HepG2 (cell line): ENCODE measurements at regions not wholly inside any gene's neighbourhood (a gene's known extent, or its start where the extent isn't known, plus 50 kb on each side); places are given as distances from the start of the nearest gene placed in this dataset.

Experiments
- ATAC-seq: fragments of 200-7000 bp; cut with Tn5 transposase; 3 replicates; pipeline ENCODE4 v1.9.1; 2020; ENCODE audit warnings: mild to moderate bottlenecking, moderate library complexity
- BruUV-seq: library from RNA; stranded (reverse); fragments of 400-500 nt; replicated peaks from 2 replicates; lab custom pipeline; 2021; lab: Mats Ljungman, UMichigan
- CTCF ChIA-PET: fragments of 300-600 bp; formaldehyde crosslinking; extraction: SDS; loops from one replicate; lab custom pipeline; 2021; ENCODE audit warnings: low total read pairs, inconsistent platforms, low intra/inter-chr PET ratio; lab: Yijun Ruan, JAX
- POLR2A ChIA-PET: fragments of 350-600 bp; sonication (Branson Sonifier 250); formaldehyde crosslinking; loops from one replicate; lab custom pipeline; 2020; ENCODE audit warnings: antibody characterized with exemption, inconsistent platforms; lab: Yijun Ruan, JAX
- DNase-seq: peaks from one replicate; pipeline ENCODE4 v3.0.0-alpha.2; 2015; ENCODE audit warnings: low spot score
- FAIRE-seq: peaks from 3 replicates; lab custom pipeline; 2011; peaks lifted over from hg19 to GRCh38; lab: Jason Lieb, UNC
- H2AFZ ChIP-seq: one replicate; pipeline ENCODE4 v1.6.1; 2011; ENCODE audit warnings: low read length, inconsistent platforms
- H3K27ac ChIP-seq: fragments of 300-600 bp; 3 replicates; pipeline ENCODE4 v1.8.0; 2011; ENCODE audit warnings: mixed run types, mild to moderate bottlenecking, mixed read lengths, low read length, inconsistent platforms; ENCODE audit not compliant: insufficient read depth; ENCODE audit errors: extremely low read length
- H3K27me3 ChIP-seq, 2 experiments: fragments of 200-600 bp in 1 of 2; 2 replicates in 1 of 2; 3 replicates in 1 of 2; pipeline versions ENCODE4 v1.6.0 to v1.8.0; 2011; ENCODE audit warnings: low read length in 2 of 2, mild to moderate bottlenecking in 2 of 2, moderate library complexity in 2 of 2, inconsistent platforms in 1 of 2; ENCODE audit not compliant: insufficient read depth in 2 of 2, control insufficient read depth in 1 of 2
- H3K36me3 ChIP-seq, 2 experiments: fragments of 200-600 bp in 1 of 2; replicated peaks in 1 of 2; 2 replicates in 1 of 2; 3 replicates in 1 of 2; pipeline versions ENCODE4 v1.5.1 to v1.8.0; 2011; ENCODE audit warnings: low read length in 2 of 2, inconsistent platforms in 1 of 2; ENCODE audit not compliant: insufficient read depth in 2 of 2, control insufficient read depth in 1 of 2
- H3K4me1 ChIP-seq: 2 replicates; pipeline ENCODE4 v1.5.1; 2012; ENCODE audit warnings: low read length, inconsistent platforms; ENCODE audit not compliant: insufficient read depth
- H3K4me2 ChIP-seq: 2 replicates; pipeline ENCODE4 v1.6.0; 2011; ENCODE audit warnings: low read depth, low read length, inconsistent platforms
- H3K4me3 ChIP-seq, 3 experiments: fragments of 200-600 bp in 1 of 3; sonication (generic), shearing (Covaris generic) in 1 of 3; replicated peaks in 1 of 3; 2 replicates each; pipeline ENCODE4 v1.5.1; 2011 to 2016; ENCODE audit warnings: low read length in 3 of 3, inconsistent platforms in 2 of 3, low read depth in 2 of 3, mild to moderate bottlenecking in 2 of 3, control low read depth in 1 of 3, mixed read lengths in 1 of 3; ENCODE audit not compliant: insufficient read depth in 1 of 3
- H3K79me2 ChIP-seq: one replicate; pipeline ENCODE4 v1.6.1; 2011; ENCODE audit warnings: low read length, inconsistent platforms; ENCODE audit not compliant: insufficient read depth
- H3K9ac ChIP-seq: 2 replicates; pipeline ENCODE4 v1.6.0; 2011; ENCODE audit warnings: mild to moderate bottlenecking, low read depth, low read length, inconsistent platforms; ENCODE audit not compliant: insufficient read depth
- H3K9me3 ChIP-seq: 2 replicates; pipeline ENCODE4 v1.5.1; 2012; ENCODE audit warnings: mild to moderate bottlenecking, low read length
- H4K20me1 ChIP-seq: 2 replicates; pipeline ENCODE4 v1.6.0; 2011; ENCODE audit warnings: inconsistent platforms, mild to moderate bottlenecking, low read length, moderate library complexity; ENCODE audit not compliant: insufficient read depth
- E2F5 ChIP-seq: sonication (generic); formaldehyde crosslinking; conservative IDR thresholded peaks from 2 replicates; pipeline ENCODE4 v1.4.0; 2020; ENCODE audit warnings: missing genetic modification reagents
- FOSL1 ChIP-seq: sonication (generic); formaldehyde crosslinking; IDR thresholded peaks from 2 replicates; pipeline ENCODE4 v1.9.0; 2021; ENCODE audit warnings: missing genetic modification reagents, borderline replicate concordance
- GATAD2A ChIP-seq: IDR thresholded peaks from 2 replicates; pipeline ENCODE4 v1.6.1; 2016
- KDM5A ChIP-seq: fragments of 200-600 bp; sonication (generic); IDR thresholded peaks from 2 replicates; pipeline ENCODE4 v1.7.0; 2018; ENCODE audit warnings: antibody characterized with exemption, mild to moderate bottlenecking, low read length, borderline replicate concordance
- PHF20 ChIP-seq: sonication (generic); formaldehyde crosslinking; IDR thresholded peaks from 2 replicates; pipeline ENCODE4 v1.5.0; 2020; ENCODE audit warnings: mild to moderate bottlenecking, missing genetic modification reagents
- POLR2AphosphoS5 ChIP-seq: IDR thresholded peaks from 2 replicates; pipeline ENCODE4 v1.6.1; 2012; ENCODE audit warnings: low read depth, low read length
- SIX1 ChIP-seq: sonication (generic); formaldehyde crosslinking; IDR thresholded peaks from 2 replicates; pipeline ENCODE4 v1.4.0; 2020; ENCODE audit warnings: missing genetic modification reagents, borderline replicate concordance
- SOX13 ChIP-seq, 3 experiments: fragments of 450-650 bp in 1 of 3; sonication (generic) in 1 of 3; formaldehyde crosslinking in 1 of 3; IDR thresholded peaks in 2 of 3; conservative IDR thresholded peaks in 1 of 3; 2 replicates each; pipeline versions ENCODE4 v1.5.0 to v1.6.1; 2016 to 2020; ENCODE audit warnings: antibody characterized with exemption in 1 of 3, mild to moderate bottlenecking in 1 of 3, missing compliant biosample characterization in 1 of 3, missing genetic modification reagents in 1 of 3, moderate library complexity in 1 of 3
- ZNF224 ChIP-seq: sonication (generic); formaldehyde crosslinking; IDR thresholded peaks from 2 replicates; pipeline ENCODE4 v1.5.0; 2020; ENCODE audit warnings: mild to moderate bottlenecking, missing genetic modification reagents
- ZNF343 ChIP-seq: sonication (generic); formaldehyde crosslinking; IDR thresholded peaks from 2 replicates; pipeline ENCODE4 v1.4.0; 2020; ENCODE audit warnings: mild to moderate bottlenecking, missing genetic modification reagents
- WGBS: methylation state at CpG from one replicate; pipeline ENCODE4 v1.1.6; 2017; ENCODE audit warnings: low lambda C conversion rate; 5-methylcytosine and 5-hydroxymethylcytosine counted together
- in situ Hi-C: cut with HindIII; loops from 2 replicates; pipeline ENCODE4 v1.10.0; 2017; ENCODE audit warnings: low pct_unique_long_range_greater_than_20kb; ENCODE audit not compliant: extremely low pct_ligation_motif_present
- intact Hi-C: fragments of 100-400 bp; cut with micrococcal nuclease; formaldehyde crosslinking; loops from one replicate; pipeline ENCODE4 v1.10.0; 2022; ENCODE audit not compliant: unreplicated experiment
- TF ChIP-seq, protein P1 (sequence below): sonication (generic); formaldehyde crosslinking; IDR thresholded peaks from 2 replicates; pipeline ENCODE4 v1.4.0; 2020; ENCODE audit warnings: missing genetic modification reagents
- TF ChIP-seq, protein P2 (sequence below): IDR thresholded peaks from 2 replicates; pipeline ENCODE4 v1.6.1; 2012; ENCODE audit warnings: low read depth, low read length, improper control_type of control experiment
- TF ChIP-seq, protein P3 (sequence below), 2 experiments: sonication (generic) in 1 of 2; formaldehyde crosslinking in 1 of 2; IDR thresholded peaks; 2 replicates each; pipeline versions ENCODE4 v1.4.0 to v1.6.1; 2018 to 2020; ENCODE audit warnings: missing genetic modification reagents in 2 of 2, borderline replicate concordance in 1 of 2, low read depth in 1 of 2, mild to moderate bottlenecking in 1 of 2, missing biosample characterization in 1 of 2

- Histone ChIP-seq H2AFZ (no peak overlapping the region), H3K79me2 (no peaks in the 10 kb centered on the region), H3K9ac (no peak overlapping the region), H3K4me1 (no peaks in the 10 kb centered on the region), H4K20me1 (no peaks in the 10 kb centered on the region), H3K4me2 (no peak overlapping the region), H3K27me3 (no peaks in the 10 kb centered on the region), H3K36me3 (no peaks in the 10 kb centered on the region), H3K27ac (no peak overlapping the region), H3K4me3 (no peak overlapping the region), H3K9me3 (no peaks in the 10 kb centered on the region)
- ChIA-PET CTCF (no interaction called here), POLR2A (no interaction called here)
- intact Hi-C loops (no loop called here), in situ Hi-C loops (no loop called here)
- ATAC-seq (no peak), DNase-seq (no peak), FAIRE-seq (no peak)
- no TSS peak for BruUV-seq
- TF ChIP-seq FOSL1 (CRISPR knock-in tag) (no peak), ZNF343 (CRISPR knock-in tag) (no peak), PHF20 (no peak), POLR2AphosphoS5 (no peak), SIX1 (CRISPR knock-in tag) (no peak), KDM5A (no peak), E2F5 (CRISPR knock-in tag) (no peak), GATAD2A (CRISPR knock-in tag) (no peak), ZNF224 (CRISPR knock-in tag) (no peak), SOX13 (IDR thresholded peaks at IDR 0.05) (no peak), SOX13 (CRISPR knock-in tag; conservative IDR thresholded peaks at IDR 0.05 in 1 of 2, IDR thresholded peaks at IDR 0.05 in 1 of 2) (no peak)
- TF ChIP-seq, protein P1, sequence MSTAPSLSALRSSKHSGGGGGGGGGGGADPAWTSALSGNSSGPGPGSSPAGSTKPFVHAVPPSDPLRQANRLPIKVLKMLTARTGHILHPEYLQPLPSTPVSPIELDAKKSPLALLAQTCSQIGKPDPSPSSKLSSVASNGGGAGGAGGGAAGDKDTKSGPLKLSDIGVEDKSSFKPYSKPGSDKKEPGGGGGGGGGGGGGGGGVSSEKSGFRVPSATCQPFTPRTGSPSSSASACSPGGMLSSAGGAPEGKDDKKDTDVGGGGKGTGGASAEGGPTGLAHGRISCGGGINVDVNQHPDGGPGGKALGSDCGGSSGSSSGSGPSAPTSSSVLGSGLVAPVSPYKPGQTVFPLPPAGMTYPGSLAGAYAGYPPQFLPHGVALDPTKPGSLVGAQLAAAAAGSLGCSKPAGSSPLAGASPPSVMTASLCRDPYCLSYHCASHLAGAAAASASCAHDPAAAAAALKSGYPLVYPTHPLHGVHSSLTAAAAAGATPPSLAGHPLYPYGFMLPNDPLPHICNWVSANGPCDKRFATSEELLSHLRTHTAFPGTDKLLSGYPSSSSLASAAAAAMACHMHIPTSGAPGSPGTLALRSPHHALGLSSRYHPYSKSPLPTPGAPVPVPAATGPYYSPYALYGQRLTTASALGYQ (CRISPR knock-in tag): no peak
- TF ChIP-seq, protein P2, sequence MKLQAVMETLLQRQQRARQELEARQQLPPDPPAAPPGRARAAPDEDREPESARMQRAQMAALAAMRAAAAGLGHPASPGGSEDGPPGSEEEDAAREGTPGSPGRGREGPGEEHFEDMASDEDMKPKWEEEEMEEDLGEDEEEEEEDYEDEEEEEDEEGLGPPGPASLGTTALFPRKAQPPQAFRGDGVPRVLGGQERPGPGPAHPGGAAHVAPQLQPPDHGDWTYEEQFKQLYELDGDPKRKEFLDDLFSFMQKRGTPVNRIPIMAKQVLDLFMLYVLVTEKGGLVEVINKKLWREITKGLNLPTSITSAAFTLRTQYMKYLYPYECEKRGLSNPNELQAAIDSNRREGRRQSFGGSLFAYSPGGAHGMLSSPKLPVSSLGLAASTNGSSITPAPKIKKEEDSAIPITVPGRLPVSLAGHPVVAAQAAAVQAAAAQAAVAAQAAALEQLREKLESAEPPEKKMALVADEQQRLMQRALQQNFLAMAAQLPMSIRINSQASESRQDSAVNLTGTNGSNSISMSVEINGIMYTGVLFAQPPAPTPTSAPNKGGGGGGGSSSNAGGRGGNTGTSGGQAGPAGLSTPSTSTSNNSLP: no peak
- TF ChIP-seq, protein P3, sequence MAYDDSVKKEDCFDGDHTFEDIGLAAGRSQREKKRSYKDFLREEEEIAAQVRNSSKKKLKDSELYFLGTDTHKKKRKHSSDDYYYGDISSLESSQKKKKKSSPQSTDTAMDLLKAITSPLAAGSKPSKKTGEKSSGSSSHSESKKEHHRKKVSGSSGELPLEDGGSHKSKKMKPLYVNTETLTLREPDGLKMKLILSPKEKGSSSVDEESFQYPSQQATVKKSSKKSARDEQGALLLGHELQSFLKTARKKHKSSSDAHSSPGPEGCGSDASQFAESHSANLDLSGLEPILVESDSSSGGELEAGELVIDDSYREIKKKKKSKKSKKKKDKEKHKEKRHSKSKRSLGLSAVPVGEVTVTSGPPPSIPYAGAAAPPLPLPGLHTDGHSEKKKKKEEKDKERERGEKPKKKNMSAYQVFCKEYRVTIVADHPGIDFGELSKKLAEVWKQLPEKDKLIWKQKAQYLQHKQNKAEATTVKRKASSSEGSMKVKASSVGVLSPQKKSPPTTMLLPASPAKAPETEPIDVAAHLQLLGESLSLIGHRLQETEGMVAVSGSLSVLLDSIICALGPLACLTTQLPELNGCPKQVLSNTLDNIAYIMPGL (CRISPR knock-in tag; IDR thresholded peaks at IDR 0.05; ENCODE audit: borderline replicate concordance in 1 of 2, low read depth in 1 of 2): no peak
- 0% methylated on average over 2 of the region's 2 CpGs for WGBS
These were observed 100.5 kb downstream of the ADRA2A start for GRCh38 chr10:111177379-111177778.
